ENCODE measurements at regions not wholly inside any gene's neighbourhood (a gene's known extent, or its start where the extent isn't known, plus 50 kb on each side); places are given as distances from the start of the nearest gene placed in this dataset.

GRCh38 chr7:32399311-32399710, 90.9 kb downstream of the LSM5 start:
- Histone ChIP-seq H3K36me3 (no peaks in the 10 kb centered on the region), H3K27me3 (no peaks in the 10 kb centered on the region), H3K4me1 (no peaks in the 10 kb centered on the region), H3K27ac (no peak overlapping the region), H4K20me1 (no peaks in the 10 kb centered on the region), H3K9ac (no peak overlapping the region), H3K4me3 (no peak overlapping the region), H3K9me3 (replicated peaks in 1 of 11) (no peaks in the 10 kb centered on the region), H3K4me2 (no peak overlapping the region)
- TF ChIP-seq Cebpa-rat (IDR thresholded peaks at IDR 0.05), result no peak

DNA sequence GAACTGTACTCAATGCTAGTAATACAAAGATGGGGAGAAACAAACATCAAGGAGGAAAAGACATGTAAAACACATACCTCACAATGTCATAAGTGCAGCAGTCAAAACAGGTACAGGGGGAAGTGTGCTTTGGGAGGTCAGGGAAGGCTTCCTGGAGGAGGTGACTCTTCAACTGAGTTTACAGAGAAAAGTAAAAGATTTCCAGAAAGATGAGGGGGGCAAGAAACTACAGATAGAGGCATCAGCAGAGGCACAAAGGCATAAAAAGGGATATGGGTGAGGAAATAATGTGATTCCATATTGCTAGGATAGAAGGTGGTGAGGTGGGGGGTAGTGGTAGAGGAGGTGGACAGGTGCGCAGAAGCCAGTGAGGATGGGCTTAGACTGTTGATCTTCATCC, 95.0 kb downstream of the LSM5 start:
- Histone ChIP-seq H3K4me1 (no peaks in the 10 kb centered on the region), H3K27me3 (no peaks in the 10 kb centered on the region), H4K20me1 (no peaks in the 10 kb centered on the region), H3K4me3 (no peak overlapping the region), H3K27ac (no peak overlapping the region), H3K4me2 (no peak overlapping the region), H3K9ac (no peak overlapping the region), H3K36me3 (no peaks in the 10 kb centered on the region), H3K9me3 (replicated peaks in 1 of 11) (no peaks in the 10 kb centered on the region)
- TF ChIP-seq Cebpa-rat (IDR thresholded peaks at IDR 0.05), result no peak

GRCh38 chr7:32393861-32394260, 96.3 kb downstream of the LSM5 start:
- H3K27ac ChIP-seq, result no peak overlapping the region
- H3K27me3 ChIP-seq, result no peaks in the 10 kb centered on the region
- TF ChIP-seq Cebpa-rat (IDR thresholded peaks at IDR 0.05), result no peak
- H3K4me3 ChIP-seq, result no peak overlapping the region
- no peak overlapping the region for H3K9ac ChIP-seq
- no peaks in the 10 kb centered on the region for H3K36me3 ChIP-seq
- H3K4me2 ChIP-seq, result no peak overlapping the region
- H4K20me1 ChIP-seq, result no peaks in the 10 kb centered on the region
- H3K4me1 ChIP-seq, result no peaks in the 10 kb centered on the region
- no peaks in the 10 kb centered on the region for H3K9me3 ChIP-seq (replicated peaks in 1 of 11)

DNA sequence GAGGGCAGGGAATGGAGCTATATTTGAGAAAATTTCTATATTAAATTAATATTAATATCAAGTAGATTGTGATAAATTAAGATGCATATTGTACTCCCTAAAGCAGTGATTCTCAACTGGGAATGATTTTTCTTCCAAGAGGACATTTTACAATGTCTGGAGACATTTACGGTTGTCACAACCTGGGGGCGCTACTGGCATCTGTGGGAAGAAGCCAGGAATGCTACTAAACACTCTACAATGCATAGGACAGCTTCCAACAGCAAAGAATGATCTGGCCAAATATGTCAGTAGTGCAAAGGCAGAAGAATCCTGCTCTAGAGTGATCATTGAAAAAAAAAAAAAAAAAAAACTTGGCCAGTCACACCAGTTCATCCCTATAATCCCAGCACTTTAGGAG, 100.0 kb downstream of the LSM5 start:
- H3K27ac ChIP-seq, result no peak overlapping the region

DNA sequence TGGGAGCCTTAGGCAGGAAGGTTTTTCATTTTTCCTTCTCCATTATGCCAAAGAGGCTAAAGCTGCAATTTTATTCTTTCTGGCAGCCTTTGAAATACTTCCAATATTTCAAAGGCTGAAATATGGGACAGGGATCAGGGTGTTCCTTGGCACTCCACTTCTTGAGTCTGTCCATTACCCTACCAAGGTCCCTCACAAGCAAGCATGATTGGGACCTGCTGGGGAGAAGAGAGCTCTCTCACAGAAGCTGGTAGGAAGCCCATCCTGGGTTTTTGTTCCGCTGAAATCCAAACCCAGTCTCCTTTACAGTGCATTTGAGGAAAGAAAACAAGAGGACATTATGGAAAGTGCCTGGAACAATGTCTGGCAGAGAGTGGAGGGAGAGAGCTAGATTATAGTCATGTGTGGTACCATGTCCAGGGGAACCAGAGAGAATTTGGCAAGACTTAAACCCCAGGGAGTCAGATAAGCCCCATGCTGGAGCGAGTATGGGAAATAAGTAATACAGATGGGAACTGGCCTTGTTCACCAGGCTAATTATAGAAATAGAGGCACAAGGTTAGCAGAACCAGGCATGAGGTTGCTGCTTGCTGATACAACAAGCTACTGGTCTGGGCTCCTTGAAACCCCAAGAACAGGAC, 104.7 kb downstream of the LSM5 start:
- Histone ChIP-seq H4K20me1 (no peaks in the 10 kb centered on the region), H3K9ac (no peak overlapping the region), H3K36me3 (no peaks in the 10 kb centered on the region), H3K4me3 (no peak overlapping the region), H3K4me1 (no peaks in the 10 kb centered on the region), H3K4me2 (no peak overlapping the region), H3K9me3 (replicated peaks in 1 of 11) (no peaks in the 10 kb centered on the region; a peak in 2 of 22 replicates), H3K27ac (no peak overlapping the region), H3K27me3 (no peaks in the 10 kb centered on the region)
- TF ChIP-seq Cebpa-rat (IDR thresholded peaks at IDR 0.05), result no peak

More for the DNA sequence above, 100.0 kb downstream of the LSM5 start:
- no peaks in the 10 kb centered on the region for H3K4me1 ChIP-seq
- H3K36me3 ChIP-seq, result no peaks in the 10 kb centered on the region
- TF ChIP-seq Cebpa-rat (IDR thresholded peaks at IDR 0.05), result no peak
- no peaks in the 10 kb centered on the region for H3K27me3 ChIP-seq
- H3K9ac ChIP-seq, result no peak overlapping the region
- H3K4me2 ChIP-seq, result no peak overlapping the region
- no peaks in the 10 kb centered on the region; a peak in 2 of 22 replicates for H3K9me3 ChIP-seq (replicated peaks in 1 of 11)
- H3K4me3 ChIP-seq, result no peak overlapping the region
- no peaks in the 10 kb centered on the region for H4K20me1 ChIP-seq

- Histone ChIP-seq H3K27me3 (no peaks in the 10 kb centered on the region), H3K36me3 (no peaks in the 10 kb centered on the region), H3K4me1 (peaks cover 0 to 5% (median 0%) of the 10 kb centered on the region in 10 experiments; a peak in 2 of 20 replicates), H3K4me3 (no peak overlapping the region), H3K4me2 (no peak overlapping the region), H4K20me1 (no peaks in the 10 kb centered on the region), H3K9me3 (replicated peaks in 1 of 11) (0 out of 22 replicates have a peak, but pooled peaks cover 0 to 3% (median 0%) of the 10 kb centered on the region in 11 experiments), H3K9ac (no peak overlapping the region), H3K27ac (no peak overlapping the region)
- no peak for TF ChIP-seq Cebpa-rat (IDR thresholded peaks at IDR 0.05)
Measured at GRCh38 chr7:32381024-32381601, 109.1 kb downstream of the LSM5 start.

- no peak for TF ChIP-seq Cebpa-rat (IDR thresholded peaks at IDR 0.05)
- Histone ChIP-seq H3K4me2 (no peak overlapping the region), H3K9me3 (replicated peaks in 1 of 11) (0 out of 22 replicates have a peak, but pooled peaks cover 0 to 3% (median 0%) of the 10 kb centered on the region in 11 experiments), H3K9ac (no peak overlapping the region), H3K27ac (no peak overlapping the region), H3K4me3 (no peak overlapping the region), H3K4me1 (peaks cover 0 to 5% (median 0%) of the 10 kb centered on the region in 10 experiments; a peak in 2 of 20 replicates), H4K20me1 (no peaks in the 10 kb centered on the region), H3K27me3 (no peaks in the 10 kb centered on the region), H3K36me3 (no peaks in the 10 kb centered on the region)
Measured at GRCh38 chr7:32379510-32380112, 110.6 kb downstream of the LSM5 start.

DNA sequence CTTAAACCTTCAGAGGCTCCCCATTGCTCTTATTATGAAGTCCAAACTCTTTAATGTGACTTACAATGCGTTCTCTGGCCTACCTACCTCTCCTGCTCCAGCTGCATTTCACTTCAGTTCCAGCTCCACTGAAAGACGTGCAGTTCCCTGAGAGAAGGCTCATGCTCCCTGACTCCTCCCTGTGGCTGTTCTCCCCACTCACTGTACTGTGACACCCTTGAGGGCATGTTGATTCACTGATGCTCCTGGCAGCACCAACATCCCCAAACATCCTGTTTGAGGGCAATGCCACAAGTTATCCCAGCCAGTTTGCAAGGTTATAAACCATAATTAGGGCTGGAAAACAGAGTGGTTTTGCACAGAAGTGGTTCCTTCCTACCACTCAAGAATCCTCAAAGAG, 111.2 kb downstream of the LSM5 start:
- H3K4me1 ChIP-seq, result peaks cover 0 to 5% (median 0%) of the 10 kb centered on the region in 10 experiments; a peak in 2 of 20 replicates
- no peaks in the 10 kb centered on the region for H4K20me1 ChIP-seq
- no peak overlapping the region for H3K4me3 ChIP-seq
- H3K4me2 ChIP-seq, result no peak overlapping the region
- no peak overlapping the region for H3K27ac ChIP-seq
- 0 out of 22 replicates have a peak, but pooled peaks cover 0 to 3% (median 0%) of the 10 kb centered on the region in 11 experiments for H3K9me3 ChIP-seq (replicated peaks in 1 of 11)
- no peak overlapping the region for H3K9ac ChIP-seq
- H3K27me3 ChIP-seq, result no peaks in the 10 kb centered on the region
- no peaks in the 10 kb centered on the region for H3K36me3 ChIP-seq
- TF ChIP-seq Cebpa-rat (IDR thresholded peaks at IDR 0.05), result no peak

- H3K27me3 ChIP-seq, result no peaks in the 10 kb centered on the region
- H3K4me3 ChIP-seq, result no peak overlapping the region
- H3K4me1 ChIP-seq, result no peaks in the 10 kb centered on the region
- H3K36me3 ChIP-seq, result no peaks in the 10 kb centered on the region
- H4K20me1 ChIP-seq, result no peaks in the 10 kb centered on the region
- peaks cover 0 to 30% (median 15%) of the 10 kb centered on the region in 11 experiments; a peak in 13 of 22 replicates for H3K9me3 ChIP-seq (replicated peaks in 1 of 11)
- H3K27ac ChIP-seq, result no peak overlapping the region
- no peak for TF ChIP-seq Cebpa-rat (IDR thresholded peaks at IDR 0.05)
- H3K4me2 ChIP-seq, result no peak overlapping the region
- H3K9ac ChIP-seq, result no peak overlapping the region
Measured at GRCh38 chr7:32364581-32364980, 125.6 kb downstream of the LSM5 start.

All from BLaER1 treated with 17β-estradiol and CSF1 and Interleukin-3, amounts not matched to agents 10 nM and 100 nM (cell line).